COLO829 (cell line): ENCODE measurements at regions not wholly inside any gene's neighbourhood (a gene's known extent, or its start where the extent isn't known, plus 50 kb on each side); places are given as distances from the start of the nearest gene placed in this dataset.

ENCODE experiments used
- DNase-seq: peaks from one replicate; pipeline ENCODE4 v3.0.0; 2012; ENCODE audit warnings: low spot score

DNA sequence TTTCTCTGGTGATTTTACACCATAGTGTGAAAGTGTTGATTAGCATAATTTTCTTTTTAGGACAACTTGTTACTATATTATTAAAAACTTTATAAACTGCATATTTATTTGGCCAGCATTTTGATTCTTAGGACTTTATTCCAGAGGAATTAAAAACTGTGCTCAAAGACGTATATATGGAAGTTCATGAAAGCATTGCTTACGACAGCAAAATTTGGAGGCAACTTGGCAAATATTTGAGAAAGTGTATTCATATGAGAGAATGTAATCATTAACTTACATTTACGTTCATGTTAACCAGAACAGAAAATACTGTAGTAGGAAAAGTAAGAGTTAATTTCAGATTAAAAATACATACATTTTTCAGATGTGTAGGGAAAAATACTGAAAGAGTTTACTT, 203.1 kb downstream of the JCAD start:
- DNase-seq: no peak

DNA sequence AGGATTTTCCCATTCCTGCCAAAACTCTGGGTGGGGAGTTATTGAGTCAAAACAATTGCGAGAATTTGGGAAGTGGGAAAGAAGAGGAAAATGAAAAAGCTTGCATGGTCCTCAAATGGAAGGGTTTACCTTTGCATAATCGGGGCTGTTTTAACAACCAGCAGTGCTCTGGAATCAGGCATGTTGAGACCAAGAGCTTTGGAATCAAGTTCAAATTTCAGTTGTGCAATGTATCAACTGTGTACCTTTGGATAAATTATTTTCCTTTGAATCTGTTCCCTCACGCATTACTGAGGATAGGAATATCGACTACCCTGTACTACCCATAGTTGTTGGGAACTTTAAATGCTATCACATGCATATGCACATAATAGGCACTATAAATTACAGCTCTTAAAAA, 205.5 kb downstream of the JCAD start:
- no peak for DNase-seq

- no peak for DNase-seq
Measured at GRCh38 chr10:29851241-29851640, 208.1 kb downstream of the JCAD start.

DNA sequence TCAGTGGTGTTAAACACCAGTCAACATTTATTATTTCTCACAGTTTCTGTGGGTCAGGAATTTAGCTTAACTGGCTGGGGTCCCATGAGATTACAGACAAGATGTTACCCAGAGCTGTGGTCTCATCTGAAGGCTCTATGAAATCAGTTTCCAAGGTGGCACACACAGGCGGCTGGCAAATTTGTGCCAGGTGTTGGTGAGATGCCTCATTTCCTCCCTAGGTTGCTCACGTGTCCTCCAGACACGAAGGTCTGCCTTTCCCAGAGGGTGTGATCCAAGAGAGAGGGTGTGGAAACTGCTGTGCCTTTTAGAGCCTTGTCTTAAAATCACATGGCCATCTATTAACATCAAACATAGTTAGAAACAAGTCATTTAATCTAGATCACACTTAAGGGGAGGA, 209.0 kb downstream of the JCAD start:
- no peak for DNase-seq

- DNase-seq: no peak
Measured at GRCh38 chr10:29849886-29850285, 209.5 kb downstream of the JCAD start.

DNA sequence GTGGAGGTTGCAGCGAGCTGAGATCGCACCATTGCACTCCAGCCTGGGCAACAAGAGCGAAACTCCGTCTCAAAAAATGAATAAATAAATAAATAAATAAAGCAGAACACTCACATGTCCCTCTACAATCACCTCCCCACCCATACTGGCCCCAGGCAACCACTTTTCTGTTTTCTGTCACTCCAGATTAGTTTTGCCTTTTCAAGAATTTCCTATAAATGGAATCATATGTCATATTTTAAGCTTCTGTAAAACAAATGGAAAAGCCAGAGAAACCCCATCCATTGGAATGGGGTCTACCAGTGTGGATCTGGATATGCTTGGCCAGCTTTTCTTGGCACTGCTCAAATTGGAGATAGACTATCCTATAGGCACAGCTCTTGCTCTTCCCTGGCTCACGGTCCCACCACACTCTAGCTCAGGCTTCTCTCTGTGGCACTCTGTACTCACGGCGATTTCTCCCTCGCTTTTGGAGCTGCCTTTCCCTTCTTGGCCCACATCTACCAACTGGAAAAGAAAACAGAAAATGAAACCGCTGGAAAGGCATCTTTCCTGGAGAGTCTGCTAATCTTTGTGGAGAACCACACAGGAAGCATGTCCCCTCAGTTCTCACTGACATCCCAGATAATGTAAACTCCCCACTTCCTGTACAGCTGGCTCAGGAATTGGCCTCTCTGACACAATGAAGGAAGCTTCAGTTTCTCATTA, 210.1 kb downstream of the JCAD start:
- DNase-seq: no peak

- no peak for DNase-seq
Measured at GRCh38 chr10:29846881-29847280, 212.1 kb upstream of the SVIL start.

GRCh38 chr10:29845166-29845565, 210.4 kb upstream of the SVIL start:
- DNase-seq: no peak

DNA sequence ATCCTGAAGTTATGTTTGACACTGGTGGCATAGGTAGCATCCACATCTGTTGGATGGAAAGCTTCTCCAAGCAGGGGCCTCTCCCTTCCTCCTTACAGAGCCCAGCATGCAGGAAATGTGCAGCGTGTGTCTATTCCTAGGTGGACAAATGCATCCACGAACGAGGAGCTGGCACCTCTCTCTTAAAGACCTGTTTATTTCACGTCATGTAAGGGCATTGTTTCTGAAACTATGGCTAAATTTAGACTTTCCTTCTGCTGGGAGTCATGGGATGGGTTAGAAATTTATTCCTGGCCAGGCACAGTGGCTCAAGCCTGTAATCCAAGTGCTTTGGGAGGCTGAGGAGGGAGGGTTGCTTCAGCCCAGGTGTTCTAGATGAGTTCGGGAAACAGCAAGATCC, 208.4 kb upstream of the SVIL start:
- no peak for DNase-seq

DNA sequence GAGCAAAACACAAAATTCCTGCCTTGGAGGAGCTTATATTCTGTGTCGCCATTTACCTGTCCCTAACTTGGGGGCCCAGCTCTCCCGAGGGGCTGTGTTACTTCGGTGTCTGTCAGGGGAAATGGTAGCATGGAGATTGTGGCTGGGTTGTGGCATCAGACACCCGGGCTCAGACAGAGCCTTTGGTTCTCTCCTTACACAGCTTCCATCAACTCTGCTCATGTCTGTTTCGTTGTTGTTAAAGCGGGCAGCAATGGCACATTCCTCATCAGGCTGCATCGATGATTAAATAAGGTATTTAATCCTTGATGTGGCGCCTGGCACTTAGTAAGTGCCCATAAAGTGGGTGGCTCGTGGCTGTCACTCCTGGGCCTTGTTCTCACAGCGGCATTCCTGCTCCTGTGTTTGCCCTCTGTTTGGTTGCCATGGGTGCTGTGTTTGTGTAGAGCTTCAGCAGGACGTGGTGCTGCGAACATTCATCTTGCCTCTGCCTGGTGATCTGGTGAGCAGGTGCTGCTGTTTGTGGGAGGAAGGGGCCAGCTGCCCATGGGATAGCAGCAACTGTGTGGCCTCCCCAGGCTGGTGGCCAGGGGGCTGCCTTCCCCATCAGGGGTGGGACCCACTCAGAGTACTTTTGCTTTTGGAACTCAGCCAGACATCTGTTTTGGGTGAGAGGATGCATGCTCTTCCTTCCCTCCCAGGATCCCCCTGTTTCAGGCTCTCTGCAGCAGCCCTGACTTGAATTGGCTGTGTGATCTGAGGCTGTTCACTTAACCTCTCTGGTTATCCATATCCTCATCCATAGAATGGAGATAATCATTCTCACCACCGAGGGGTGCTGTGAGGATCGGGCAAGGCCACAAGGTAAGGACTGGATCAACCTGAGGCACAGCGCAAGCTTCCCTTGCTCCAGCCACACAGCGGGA, 207.2 kb upstream of the SVIL start:
- DNase-seq: no peak

GRCh38 chr10:29840516-29841276, 205.9 kb upstream of the SVIL start:
- no peak for DNase-seq

GRCh38 chr10:29839826-29840515, 205.2 kb upstream of the SVIL start:
- DNase-seq: no peak

DNA sequence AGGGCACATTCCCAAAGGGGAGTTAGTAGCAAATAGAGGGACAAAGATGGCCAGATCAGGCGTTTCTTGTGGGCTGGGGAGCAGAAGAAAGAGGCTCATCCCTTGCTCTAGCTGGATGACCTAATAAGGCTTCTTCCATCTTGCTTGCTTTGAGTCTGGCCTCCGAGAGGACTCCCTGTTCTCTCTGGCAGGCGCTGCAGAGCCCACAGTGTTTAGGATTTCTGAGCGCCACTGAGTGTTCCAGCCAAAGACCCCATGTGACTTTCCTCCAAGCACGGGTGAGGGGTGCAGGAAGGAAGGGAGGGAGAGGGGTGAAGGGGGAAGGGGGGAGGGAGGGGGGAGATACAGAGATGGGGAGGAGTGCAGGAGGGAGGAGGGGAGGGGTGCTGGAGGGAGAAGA, 203.8 kb upstream of the SVIL start:
- no peak for DNase-seq

DNA sequence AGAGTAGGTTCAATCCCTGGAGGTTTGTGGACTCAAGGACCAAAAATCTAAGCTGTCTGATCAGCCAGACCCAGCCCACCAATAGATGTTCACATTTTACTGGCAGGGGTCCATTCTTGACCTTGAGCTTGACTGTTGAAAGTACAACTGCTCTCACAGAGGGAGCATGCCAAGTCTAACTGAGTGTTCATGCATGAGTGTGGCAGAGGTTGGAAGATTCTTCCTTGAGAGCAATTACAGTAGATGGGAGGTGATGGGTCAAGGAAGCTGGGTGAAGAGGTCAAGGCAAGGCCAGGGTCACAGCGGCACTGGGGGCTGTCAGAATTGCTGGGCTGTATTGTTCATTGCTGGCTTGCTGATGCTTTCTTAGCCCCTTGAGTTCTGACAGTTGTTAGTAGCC, 202.8 kb upstream of the SVIL start:
- no peak for DNase-seq

DNA sequence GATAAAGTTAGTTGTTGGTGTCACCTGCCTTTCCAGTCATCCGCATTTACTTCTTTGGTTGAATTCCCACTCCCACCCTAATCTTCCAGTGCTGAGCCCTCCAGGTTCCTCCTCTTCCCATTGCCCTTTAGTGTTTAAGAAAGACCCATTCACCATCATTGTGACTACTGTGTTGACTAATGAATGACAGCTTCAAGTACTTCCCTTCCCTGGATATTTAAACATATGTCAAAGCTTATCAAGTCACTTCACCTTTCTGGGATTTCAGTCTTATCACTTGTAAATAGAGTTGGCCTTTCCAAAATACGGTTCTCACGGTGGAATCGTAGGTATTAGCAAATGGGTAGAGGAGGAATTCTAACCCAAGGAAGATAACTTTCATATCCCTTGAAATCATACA, 201.6 kb upstream of the SVIL start:
- no peak for DNase-seq

GRCh38 chr10:29835055-29835454, 200.3 kb upstream of the SVIL start:
- DNase-seq: no peak

DNA sequence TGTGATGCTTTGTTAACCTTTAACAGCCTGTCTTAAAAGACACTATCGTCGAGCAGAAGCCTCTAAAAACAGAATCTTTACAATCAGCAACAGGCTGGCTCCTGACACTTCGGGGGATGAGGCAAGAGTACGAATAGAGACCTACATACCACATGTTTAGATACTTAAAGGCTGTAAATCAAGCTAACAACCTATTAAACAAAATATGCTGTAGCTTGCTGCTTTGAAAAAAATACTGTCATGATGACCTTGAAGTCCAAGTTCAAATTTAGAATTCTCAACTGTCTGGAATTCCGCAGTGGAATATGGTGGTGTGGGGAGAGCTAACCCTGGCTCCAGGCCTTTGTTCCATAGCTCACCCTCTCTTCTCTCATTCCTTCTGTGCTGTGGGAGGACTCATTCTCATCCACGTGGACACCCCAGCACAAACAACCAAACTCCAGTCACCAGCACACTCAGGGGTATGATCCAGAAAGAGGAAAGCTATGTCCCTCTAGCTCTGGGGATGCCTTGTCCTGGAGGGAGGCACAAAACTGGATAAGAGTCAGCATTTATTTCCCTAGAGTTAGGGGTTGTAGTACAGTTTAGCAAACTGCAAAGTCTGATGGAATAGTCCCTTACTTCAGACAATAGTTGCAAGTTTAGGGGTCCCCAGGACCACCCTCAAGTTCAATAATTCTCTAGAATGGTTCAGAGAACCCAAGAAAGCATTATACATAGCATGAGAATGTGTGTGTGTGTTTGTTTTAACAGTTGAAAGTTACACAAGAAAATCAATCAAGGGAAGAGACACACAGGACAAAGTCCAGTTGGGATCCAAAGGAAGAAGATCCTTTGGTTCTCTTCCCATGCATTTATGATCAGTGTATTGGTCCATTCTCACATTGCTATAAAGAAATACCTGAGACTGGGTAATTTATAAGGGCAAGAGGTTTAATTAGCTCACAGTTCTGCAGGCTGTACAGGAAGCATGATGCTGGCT, 196.1 kb upstream of the SVIL start:
- no peak for DNase-seq

GRCh38 chr10:29829776-29830175, 195.0 kb upstream of the SVIL start:
- no peak for DNase-seq

DNA sequence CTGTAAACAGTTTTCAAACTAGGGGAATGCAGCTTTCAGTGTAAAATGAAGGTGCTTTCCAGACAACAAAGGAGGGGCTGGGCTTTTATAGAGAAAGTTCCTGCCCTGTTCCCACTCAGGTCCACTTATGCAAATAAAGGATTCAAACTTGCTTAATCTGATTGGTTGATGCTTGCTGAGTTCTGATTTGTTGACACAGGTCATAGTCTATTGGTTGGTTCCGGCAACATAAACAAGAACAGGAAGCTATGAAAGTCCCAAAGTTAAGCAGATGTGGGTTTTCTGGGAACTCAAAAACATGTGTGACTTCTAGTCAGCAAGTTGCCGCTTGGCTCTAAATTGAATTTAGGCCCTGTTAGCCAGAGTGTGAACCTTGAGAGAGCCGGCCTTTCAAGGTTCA, 194.2 kb upstream of the SVIL start:
- DNase-seq: no peak

GRCh38 chr10:29828440-29828894, 193.7 kb upstream of the SVIL start:
- DNase-seq: no peak

DNA sequence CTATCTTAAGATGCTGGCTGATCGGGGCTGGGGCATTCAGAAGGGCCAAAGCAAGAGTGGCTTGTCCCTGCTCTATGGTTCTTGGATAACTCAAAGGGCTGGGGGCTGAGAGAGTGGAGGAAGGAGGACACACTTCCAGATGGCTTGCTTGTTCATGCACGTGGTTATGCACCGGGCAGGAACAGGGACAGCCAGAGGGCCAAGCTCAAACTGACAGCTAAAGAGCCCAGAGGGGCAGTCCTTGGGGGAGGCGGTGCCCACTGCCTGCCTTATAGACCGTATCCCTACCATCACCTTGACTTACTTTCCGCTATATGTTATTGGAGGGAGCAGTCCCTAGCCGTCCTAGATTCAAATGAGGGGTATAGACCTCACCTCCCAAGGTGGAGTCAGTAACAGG, 192.7 kb upstream of the SVIL start:
- no peak for DNase-seq
